H9 (cell line): ENCODE measurements at regions not wholly inside any gene's neighbourhood (a gene's known extent, or its start where the extent isn't known, plus 50 kb on each side); places are given as distances from the start of the nearest gene placed in this dataset.

Experiments
- DNase-seq: peaks from one replicate; pipeline ENCODE4 v3.0.0-alpha.2; 2017
- H2AFZ ChIP-seq: one replicate; pipeline ENCODE4 v1.6.1; 2013; ENCODE audit warnings: mild to moderate bottlenecking, low read length, control low read depth, moderate library complexity
- H2AK5ac ChIP-seq: 2 replicates; pipeline ENCODE4 v1.6.1; 2013; ENCODE audit warnings: low read length, control low read depth, mixed read lengths; ENCODE audit not compliant: insufficient read length
- H2BK120ac ChIP-seq: one replicate; pipeline ENCODE4 v1.6.1; 2013; ENCODE audit warnings: low read depth, mild to moderate bottlenecking, low read length, control low read depth, inconsistent platforms; ENCODE audit not compliant: poor library complexity, severe bottlenecking
- H2BK12ac ChIP-seq: 2 replicates; pipeline ENCODE4 v1.6.1; 2013; ENCODE audit warnings: low read length, control low read depth, mixed read lengths, low read depth; ENCODE audit not compliant: insufficient read length
- H2BK15ac ChIP-seq: 2 replicates; pipeline ENCODE4 v1.6.1; 2013; ENCODE audit warnings: low read depth, low read length, control low read depth
- H2BK20ac ChIP-seq: one replicate; pipeline ENCODE4 v1.6.1; 2013; ENCODE audit warnings: low read depth, mild to moderate bottlenecking, low read length, control low read depth, inconsistent platforms; ENCODE audit not compliant: poor library complexity, severe bottlenecking
- H2BK5ac ChIP-seq: 2 replicates; pipeline ENCODE4 v1.6.1; 2013; ENCODE audit warnings: low read length, control low read depth, mixed read lengths; ENCODE audit not compliant: insufficient read length
- H3K14ac ChIP-seq: 2 replicates; pipeline ENCODE4 v1.6.1; 2013; ENCODE audit warnings: low read length, control low read depth; ENCODE audit not compliant: insufficient read depth
- H3K18ac ChIP-seq: 2 replicates; pipeline ENCODE4 v1.6.1; 2013; ENCODE audit warnings: low read depth, mild to moderate bottlenecking, mixed read lengths, low read length, control low read depth; ENCODE audit not compliant: insufficient read length
- H3K23ac ChIP-seq: 2 replicates; pipeline ENCODE4 v1.6.1; 2013; ENCODE audit warnings: low read length, control low read depth, mixed read lengths, low read depth; ENCODE audit not compliant: insufficient read length
- H3K23me2 ChIP-seq: 2 replicates; pipeline ENCODE4 v1.6.1; 2013; ENCODE audit warnings: low read depth, mild to moderate bottlenecking, mixed read lengths, low read length, control low read depth; ENCODE audit not compliant: insufficient read length, poor library complexity, severe bottlenecking
- H3K27ac ChIP-seq: 2 replicates; pipeline ENCODE4 v1.5.1; 2013; ENCODE audit warnings: low read length, control low read depth, mixed read lengths, low read depth; ENCODE audit not compliant: insufficient read length
- H3K27me3 ChIP-seq: 2 replicates; pipeline ENCODE4 v1.6.1; 2013; ENCODE audit warnings: low read length, control low read depth, inconsistent platforms; ENCODE audit not compliant: insufficient read depth
- H3K4ac ChIP-seq: 2 replicates; pipeline ENCODE4 v1.6.1; 2013; ENCODE audit warnings: low read depth, mild to moderate bottlenecking, control low read depth, inconsistent platforms, low read length, moderate library complexity
- H3K4me1 ChIP-seq: 2 replicates; pipeline ENCODE4 v1.6.1; 2013; ENCODE audit warnings: low read length, control low read depth, inconsistent platforms; ENCODE audit not compliant: insufficient read depth
- H3K4me2 ChIP-seq: 2 replicates; pipeline ENCODE4 v1.6.1; 2013; ENCODE audit warnings: low read length, control low read depth, mixed read lengths; ENCODE audit not compliant: insufficient read length, insufficient read depth
- H3K56ac ChIP-seq: 2 replicates; pipeline ENCODE4 v1.6.1; 2013; ENCODE audit warnings: low read depth, mild to moderate bottlenecking, mixed read lengths, low read length, control low read depth; ENCODE audit not compliant: insufficient read length
- H3K79me1 ChIP-seq: 2 replicates; pipeline ENCODE4 v1.6.1; 2013; ENCODE audit warnings: low read depth, mild to moderate bottlenecking, moderate library complexity, low read length, control low read depth, inconsistent platforms; ENCODE audit not compliant: insufficient read depth, poor library complexity, severe bottlenecking
- H3K79me2 ChIP-seq: 2 replicates; pipeline ENCODE4 v1.6.1; 2013; ENCODE audit warnings: low read length, control low read depth, inconsistent platforms; ENCODE audit not compliant: insufficient read depth
- H3K9ac ChIP-seq: 2 replicates; pipeline ENCODE4 v1.6.1; 2013; ENCODE audit warnings: low read length, control low read depth, mixed read lengths; ENCODE audit not compliant: insufficient read length; ENCODE audit errors: extremely low read depth
- H3K9me3 ChIP-seq: one replicate; pipeline ENCODE4 v1.6.1; 2013; ENCODE audit warnings: low read depth, low read length, inconsistent platforms; ENCODE audit not compliant: control insufficient read depth
- H3T11ph ChIP-seq: one replicate; pipeline ENCODE4 v1.6.1; 2013; ENCODE audit warnings: mild to moderate bottlenecking, low read length, control low read depth, inconsistent platforms
- H4K20me1 ChIP-seq: one replicate; pipeline ENCODE4 v1.6.1; 2013; ENCODE audit not compliant: control insufficient read depth, insufficient read length, insufficient read depth
- H4K5ac ChIP-seq: 2 replicates; pipeline ENCODE4 v1.6.1; 2013; ENCODE audit warnings: low read depth, mild to moderate bottlenecking, mixed read lengths, low read length, control low read depth; ENCODE audit not compliant: insufficient read length
- H4K8ac ChIP-seq: replicated peaks from 2 replicates; pipeline ENCODE4 v1.6.1; 2013; ENCODE audit warnings: low read length, control low read depth, mixed read lengths, low read depth; ENCODE audit not compliant: insufficient read length
- H4K91ac ChIP-seq: 2 replicates; pipeline ENCODE4 v1.6.1; 2013; ENCODE audit warnings: low read depth, mild to moderate bottlenecking, moderate library complexity, mixed read lengths, low read length, control low read depth; ENCODE audit not compliant: insufficient read length
- H3K27ac Mint-ChIP-seq, 3 experiments: 2 replicates in 2 of 3; 3 replicates in 1 of 3; pipeline ENCODE4 v1.8.0; 2020 to 2021; ENCODE audit warnings: mixed read lengths in 3 of 3, mild to moderate bottlenecking in 1 of 3, moderate library complexity in 1 of 3
- H3K27me3 Mint-ChIP-seq: 2 replicates; pipeline ENCODE4 v1.8.0; 2021; ENCODE audit warnings: low read depth, mild to moderate bottlenecking, moderate library complexity, mixed read lengths
- H3K36me3 Mint-ChIP-seq, 3 experiments: 2 replicates in 2 of 3; 3 replicates in 1 of 3; pipeline ENCODE4 v1.8.0; 2020 to 2021; ENCODE audit warnings: low read depth in 3 of 3, mixed read lengths in 3 of 3; ENCODE audit not compliant: insufficient read depth in 1 of 3
- H3K4me1 Mint-ChIP-seq, 2 experiments: 2 replicates each; pipeline ENCODE4 v1.8.0; 2020; ENCODE audit warnings: mixed read lengths in 2 of 2
- H3K4me3 Mint-ChIP-seq, 2 experiments: 2 replicates in 1 of 2; 3 replicates in 1 of 2; pipeline ENCODE4 v1.8.0; 2020 to 2021; ENCODE audit warnings: mild to moderate bottlenecking in 2 of 2, mixed read lengths in 2 of 2, moderate library complexity in 1 of 2
- H3K9me3 Mint-ChIP-seq, 2 experiments: 2 replicates in 1 of 2; 3 replicates in 1 of 2; pipeline ENCODE4 v1.8.0; 2020; ENCODE audit warnings: mild to moderate bottlenecking in 2 of 2, mixed read lengths in 2 of 2, moderate library complexity in 1 of 2
- WGBS: extraction: QIAGEN DNeasy Blood & Tissue Kit; methylation state at CpG from one replicate; pipeline ENCODE4 v1.1.7; 2013; ENCODE audit warnings: missing lambda C conversion rate, low lambda C conversion rate, mixed read lengths; ENCODE audit not compliant: insufficient read length; ENCODE audit errors: extremely low coverage; 5-methylcytosine and 5-hydroxymethylcytosine counted together
- TF ChIP-seq, protein P1 (sequence below): fragments of 200-600 bp; sonication (generic); conservative IDR thresholded peaks from 3 replicates; pipeline ENCODE4 v1.8.0; 2021; ENCODE audit warnings: antibody characterized with exemption, mild to moderate bottlenecking

GRCh38 chr5:45109636-45110035, 300.9 kb downstream of the MRPS30 start:
- Histone ChIP-seq H4K5ac (no peak overlapping the region), H3K9me3 (no peaks in the 10 kb centered on the region), H3K27me3 (no peaks in the 10 kb centered on the region), H4K8ac (no peak overlapping the region), H2BK15ac (no peak overlapping the region), H2BK20ac (no peak overlapping the region), H2AK5ac (no peak overlapping the region), H3K14ac (no peak overlapping the region), H4K91ac (no peak overlapping the region), H3K79me2 (no peaks in the 10 kb centered on the region), H3K4ac (no peak overlapping the region), H3K56ac (no peak overlapping the region), H2BK5ac (no peak overlapping the region), H4K20me1 (no peaks in the 10 kb centered on the region), H3K27ac (peak overlapping the region; percentile 92), H2AFZ (no peak overlapping the region), H2BK120ac (no peak overlapping the region), H3K79me1 (no peaks in the 10 kb centered on the region), H3K18ac (no peak overlapping the region), H3K23me2 (no peaks in the 10 kb centered on the region), H3K9ac (no peak overlapping the region), H3K4me2 (peak overlapping the region; percentile 29), H3K4me1 (peaks cover 8% of the 10 kb centered on the region), H3K23ac (no peak overlapping the region), H3T11ph (no peak overlapping the region), H2BK12ac (no peak overlapping the region)
- H3K27ac Mint-ChIP-seq, result peak overlapping the region in 2 of 3 experiments; percentile 2 to 93; a peak in 3 of 7 replicates
- WGBS, result no CpG with 5 or more reads among the region's 1 CpG
- H3K27me3 Mint-ChIP-seq, result no peaks in the 10 kb centered on the region
- peak; percentile 25 for DNase-seq
- H3K9me3 Mint-ChIP-seq, result peaks cover 0 to 8% of the 10 kb centered on the region in 2 experiments; a peak in 3 of 5 replicates
- TF ChIP-seq, protein P1, sequence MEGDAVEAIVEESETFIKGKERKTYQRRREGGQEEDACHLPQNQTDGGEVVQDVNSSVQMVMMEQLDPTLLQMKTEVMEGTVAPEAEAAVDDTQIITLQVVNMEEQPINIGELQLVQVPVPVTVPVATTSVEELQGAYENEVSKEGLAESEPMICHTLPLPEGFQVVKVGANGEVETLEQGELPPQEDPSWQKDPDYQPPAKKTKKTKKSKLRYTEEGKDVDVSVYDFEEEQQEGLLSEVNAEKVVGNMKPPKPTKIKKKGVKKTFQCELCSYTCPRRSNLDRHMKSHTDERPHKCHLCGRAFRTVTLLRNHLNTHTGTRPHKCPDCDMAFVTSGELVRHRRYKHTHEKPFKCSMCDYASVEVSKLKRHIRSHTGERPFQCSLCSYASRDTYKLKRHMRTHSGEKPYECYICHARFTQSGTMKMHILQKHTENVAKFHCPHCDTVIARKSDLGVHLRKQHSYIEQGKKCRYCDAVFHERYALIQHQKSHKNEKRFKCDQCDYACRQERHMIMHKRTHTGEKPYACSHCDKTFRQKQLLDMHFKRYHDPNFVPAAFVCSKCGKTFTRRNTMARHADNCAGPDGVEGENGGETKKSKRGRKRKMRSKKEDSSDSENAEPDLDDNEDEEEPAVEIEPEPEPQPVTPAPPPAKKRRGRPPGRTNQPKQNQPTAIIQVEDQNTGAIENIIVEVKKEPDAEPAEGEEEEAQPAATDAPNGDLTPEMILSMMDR, result no peak
- H3K4me1 Mint-ChIP-seq, result peaks cover 37 to 45% of the 10 kb centered on the region in 2 experiments
- peaks cover 2 to 9% (median 5%) of the 10 kb centered on the region in 3 experiments; a peak in 3 of 7 replicates for H3K36me3 Mint-ChIP-seq
- peak overlapping the region; percentile 39 to 63; a peak in 3 of 5 replicates for H3K4me3 Mint-ChIP-seq
